ENCODE measurements at regions not wholly inside any gene's neighbourhood (a gene's known extent, or its start where the extent isn't known, plus 50 kb on each side); places are given as distances from the start of the nearest gene placed in this dataset.
"Not testable (repeated sequence)": the region's sequence is repeated elsewhere in the genome, so short reads cannot be mapped to it uniquely, and the experiment has no call there.

DNA sequence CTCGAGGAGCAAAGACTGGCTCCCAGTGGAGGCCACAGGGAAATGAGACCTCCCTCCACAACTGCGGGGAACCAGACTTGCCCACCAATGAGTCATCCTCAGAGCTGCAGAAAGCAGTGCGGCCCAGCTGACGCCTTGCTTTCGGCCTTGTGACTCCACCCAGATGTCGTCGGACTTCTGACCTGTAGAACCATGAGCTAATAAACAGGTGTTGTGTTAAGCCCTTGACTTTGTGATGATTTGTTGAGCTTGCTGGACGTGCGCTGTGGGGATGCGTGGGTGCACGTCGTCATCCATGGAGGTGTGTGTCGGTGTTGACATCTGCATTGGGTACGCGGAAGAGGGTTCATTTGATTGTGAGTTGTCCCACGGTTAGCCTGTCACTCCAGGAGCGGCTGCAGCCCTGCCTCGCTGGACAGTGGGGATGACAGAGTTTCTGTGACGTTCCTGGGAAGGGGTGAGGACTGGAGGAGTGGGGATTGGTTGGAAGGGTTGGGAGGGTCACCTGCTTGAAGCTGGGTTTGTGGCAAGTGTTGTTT lies 154.1 kb downstream of the SH3BP4 start:
- Histone ChIP-seq H3K9me3 (replicated peaks in 1 of 11) (no peaks in the 10 kb centered on the region), H3K4me3 (no peak overlapping the region), H3K4me2 (peak overlapping the region in 4 of 11 experiments; percentile 14 to 47 (median 29); a peak in 4 of 22 replicates), H3K36me3 (no peaks in the 10 kb centered on the region), H4K20me1 (no peaks in the 10 kb centered on the region), H3K9ac (no peak overlapping the region), H3K4me1 (peaks cover 0 to 28% (median 17%) of the 10 kb centered on the region in 10 experiments; a peak in 14 of 20 replicates), H3K27me3 (no peaks in the 10 kb centered on the region), H3K27ac (no peak overlapping the region)
- no peak for TF ChIP-seq Cebpa-rat (IDR thresholded peaks at IDR 0.05)

DNA sequence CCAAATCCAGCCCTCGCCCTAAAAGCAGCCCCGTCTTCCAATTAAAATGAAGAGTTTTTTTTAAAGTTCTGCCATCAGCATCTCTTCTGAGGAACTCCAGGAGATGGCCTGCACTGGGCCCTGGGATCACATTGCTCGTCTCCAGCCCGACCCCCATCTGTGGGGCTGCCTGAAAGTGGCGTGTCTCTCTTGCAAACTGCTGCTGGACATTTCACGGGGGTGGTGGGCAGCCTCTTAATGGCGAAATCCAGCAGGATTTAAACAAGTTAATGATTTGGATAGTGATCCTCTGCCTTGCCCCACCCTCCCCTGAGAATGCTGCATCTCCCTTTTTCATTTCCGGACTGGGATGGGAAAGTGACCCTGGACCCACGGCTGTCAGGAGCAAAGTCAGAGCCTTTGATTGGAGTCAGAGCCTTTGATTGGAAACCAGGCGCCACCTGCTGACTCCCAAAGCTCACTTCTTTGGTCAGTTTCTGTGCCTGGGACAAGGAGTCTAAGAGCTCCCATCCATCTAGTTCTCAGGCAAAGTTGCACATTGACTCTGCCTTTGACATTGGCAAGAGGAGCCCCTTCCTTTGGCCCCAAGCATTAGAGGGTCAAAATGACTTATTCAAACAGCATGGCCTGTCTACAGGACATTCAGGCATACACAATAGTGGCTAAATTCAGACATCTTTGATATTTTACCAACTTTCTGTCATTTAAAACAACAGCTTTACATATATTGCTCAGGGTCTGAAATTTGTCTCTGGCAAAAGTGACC lies 155.2 kb downstream of the SH3BP4 start:
- Histone ChIP-seq H3K36me3 (no peaks in the 10 kb centered on the region), H3K9me3 (replicated peaks in 1 of 11) (no peaks in the 10 kb centered on the region), H3K4me2 (peak overlapping the region in 7 of 11 experiments; percentile 3 to 47 (median 28); a peak in 12 of 22 replicates), H3K27me3 (no peaks in the 10 kb centered on the region), H3K4me1 (peaks cover 0 to 24% (median 17%) of the 10 kb centered on the region in 10 experiments; a peak in 14 of 20 replicates), H4K20me1 (no peaks in the 10 kb centered on the region), H3K9ac (no peak overlapping the region), H3K27ac (no peak overlapping the region), H3K4me3 (no peak overlapping the region)
- no peak for TF ChIP-seq Cebpa-rat (IDR thresholded peaks at IDR 0.05)

DNA sequence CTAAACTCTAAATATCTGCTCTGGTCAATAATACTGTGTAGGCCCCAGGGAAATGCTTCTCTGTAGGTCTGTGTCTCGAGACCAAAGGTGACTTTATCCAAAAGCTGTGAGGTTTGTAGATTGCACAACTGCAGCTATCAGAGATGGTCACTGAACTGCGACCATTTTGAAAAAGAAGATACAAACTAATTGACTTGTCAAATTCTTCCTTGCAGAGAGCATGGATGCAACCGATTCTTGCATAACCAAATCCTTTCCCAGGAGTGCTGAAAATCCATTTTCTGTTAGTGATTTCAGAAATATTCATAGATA lies 155.8 kb downstream of the SH3BP4 start:
- no peaks in the 10 kb centered on the region for H3K27me3 ChIP-seq
- no peak overlapping the region for H3K4me3 ChIP-seq
- H3K36me3 ChIP-seq, result no peaks in the 10 kb centered on the region
- H3K9me3 ChIP-seq (replicated peaks in 1 of 11), result no peaks in the 10 kb centered on the region
- peaks cover 0 to 24% (median 17%) of the 10 kb centered on the region in 10 experiments; a peak in 14 of 20 replicates for H3K4me1 ChIP-seq
- H3K4me2 ChIP-seq, result peak overlapping the region in 6 of 11 experiments; percentile 3 to 47 (median 28); a peak in 7 of 22 replicates
- no peaks in the 10 kb centered on the region for H4K20me1 ChIP-seq
- peak in 3 of 11 experiments; percentile 26 to 29 (median 26); a peak in 3 of 22 replicates for TF ChIP-seq Cebpa-rat (IDR thresholded peaks at IDR 0.05)
- H3K27ac ChIP-seq, result no peak overlapping the region
- no peak overlapping the region for H3K9ac ChIP-seq

DNA sequence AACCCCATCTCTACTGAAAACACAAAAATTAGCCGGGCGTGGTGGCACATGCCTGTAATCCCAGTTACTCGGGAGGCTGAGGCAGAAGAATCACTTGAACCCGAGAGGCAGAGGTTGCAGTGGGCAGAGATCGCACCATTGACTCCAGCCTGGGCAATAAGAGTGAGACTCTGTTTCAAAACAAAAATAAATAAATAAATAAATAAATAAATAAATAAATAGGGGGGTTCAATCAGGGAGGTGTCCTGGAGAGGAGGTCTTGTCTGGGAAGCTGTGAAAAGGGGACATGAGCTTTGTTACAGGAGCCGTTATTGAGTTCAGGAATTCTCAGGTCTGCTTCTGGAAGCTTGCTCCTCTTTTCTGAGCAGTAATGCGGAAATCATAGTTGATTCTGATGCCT lies 157.7 kb downstream of the SH3BP4 start:
- not testable (repeated sequence) for H3K9ac ChIP-seq; H3K9me3 ChIP-seq (replicated peaks in 1 of 11); H3K27ac ChIP-seq; H3K27me3 ChIP-seq; H3K36me3 ChIP-seq; H4K20me1 ChIP-seq; H3K4me3 ChIP-seq; H3K4me2 ChIP-seq
- H3K4me1 ChIP-seq, result peaks cover 0 to 24% (median 17%) of the 10 kb centered on the region in 10 experiments; a peak in 14 of 20 replicates

DNA sequence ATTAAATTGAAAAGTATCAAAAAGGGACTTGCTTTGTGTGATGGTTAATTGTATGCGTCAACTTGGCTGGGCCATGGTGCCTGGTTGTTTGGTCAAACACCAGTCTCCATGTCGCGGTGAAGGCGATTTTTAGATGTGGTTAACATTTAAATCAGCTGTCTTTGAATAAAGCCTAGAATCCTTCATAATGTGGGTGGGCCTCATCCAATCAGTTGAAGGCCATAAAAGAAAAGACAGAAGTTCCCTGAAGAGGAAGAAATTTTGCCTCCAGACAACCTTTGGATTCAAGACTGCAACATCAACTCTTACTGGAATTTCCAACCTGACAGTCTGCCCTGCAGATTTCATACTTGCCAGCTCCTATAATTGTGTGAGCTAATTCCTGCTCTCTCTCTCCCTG lies 160.5 kb downstream of the SH3BP4 start:
- Histone ChIP-seq H3K27ac (no peak overlapping the region), H3K9ac (no peak overlapping the region), H3K36me3 (no peaks in the 10 kb centered on the region), H3K4me1 (peaks cover 0 to 13% (median 10%) of the 10 kb centered on the region in 10 experiments; a peak in 12 of 20 replicates), H4K20me1 (no peaks in the 10 kb centered on the region), H3K9me3 (replicated peaks in 1 of 11) (no peaks in the 10 kb centered on the region), H3K27me3 (no peaks in the 10 kb centered on the region), H3K4me3 (no peak overlapping the region), H3K4me2 (no peak overlapping the region)
- no peak for TF ChIP-seq Cebpa-rat (IDR thresholded peaks at IDR 0.05)

DNA sequence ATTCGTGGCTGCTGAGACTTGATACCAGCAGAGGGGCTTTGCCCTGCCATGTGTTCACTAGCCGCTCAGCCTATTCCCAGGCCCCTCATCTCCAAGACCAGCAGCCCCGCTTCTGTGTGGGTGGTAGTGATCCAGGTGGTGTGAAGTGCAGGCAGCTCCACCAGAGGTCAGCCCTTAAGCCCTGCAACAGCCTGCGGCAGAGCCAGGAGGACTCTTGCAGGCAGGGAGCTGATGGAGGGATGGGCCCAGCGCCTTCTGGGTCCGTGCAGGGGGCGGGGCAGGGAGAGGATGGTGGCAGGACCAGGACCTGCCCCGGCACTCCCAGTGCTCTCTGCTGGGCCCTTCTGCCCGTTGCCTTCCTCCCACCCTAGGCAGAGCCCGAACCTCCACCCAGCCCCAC lies 162.0 kb downstream of the SH3BP4 start:
- no peak overlapping the region for H3K27ac ChIP-seq
- H3K27me3 ChIP-seq, result no peaks in the 10 kb centered on the region
- TF ChIP-seq Cebpa-rat (IDR thresholded peaks at IDR 0.05), result no peak
- no peak overlapping the region for H3K4me3 ChIP-seq
- no peak overlapping the region for H3K4me2 ChIP-seq
- peaks cover 0 to under 1% (median under 1%) of the 10 kb centered on the region in 11 experiments; a peak in 3 of 22 replicates for H3K9me3 ChIP-seq (replicated peaks in 1 of 11)
- H3K4me1 ChIP-seq, result peaks cover 0 to 13% (median 7%) of the 10 kb centered on the region in 10 experiments; a peak in 8 of 20 replicates
- H3K36me3 ChIP-seq, result no peaks in the 10 kb centered on the region
- no peaks in the 10 kb centered on the region for H4K20me1 ChIP-seq
- no peak overlapping the region for H3K9ac ChIP-seq

DNA sequence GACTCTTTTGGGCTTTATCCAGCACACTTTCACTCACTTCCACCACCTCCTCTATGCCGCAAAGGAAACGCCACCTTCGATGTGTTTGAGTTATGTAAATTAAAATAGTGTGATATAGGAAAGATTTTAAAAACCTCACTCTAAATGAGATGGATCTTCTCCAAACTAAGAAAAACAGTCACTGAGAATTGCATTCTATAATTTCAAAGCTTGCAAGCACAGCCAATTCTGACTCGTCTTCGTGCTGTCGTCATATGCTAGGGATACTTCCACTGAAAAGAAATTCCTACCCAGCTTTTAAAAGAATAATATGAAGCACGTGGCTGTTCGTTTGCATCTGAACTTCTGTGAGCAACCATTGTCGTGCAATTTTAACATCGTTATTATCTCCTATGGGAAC lies 162.5 kb downstream of the SH3BP4 start:
- Histone ChIP-seq H4K20me1 (no peaks in the 10 kb centered on the region), H3K36me3 (no peaks in the 10 kb centered on the region), H3K4me3 (no peak overlapping the region), H3K9ac (no peak overlapping the region), H3K27ac (no peak overlapping the region), H3K9me3 (replicated peaks in 1 of 11) (peaks cover 0 to 5% (median 3%) of the 10 kb centered on the region in 11 experiments; a peak in 5 of 22 replicates), H3K4me2 (no peak overlapping the region), H3K4me1 (peaks cover 0 to 13% (median 7%) of the 10 kb centered on the region in 10 experiments; a peak in 8 of 20 replicates), H3K27me3 (no peaks in the 10 kb centered on the region)
- no peak for TF ChIP-seq Cebpa-rat (IDR thresholded peaks at IDR 0.05)

DNA sequence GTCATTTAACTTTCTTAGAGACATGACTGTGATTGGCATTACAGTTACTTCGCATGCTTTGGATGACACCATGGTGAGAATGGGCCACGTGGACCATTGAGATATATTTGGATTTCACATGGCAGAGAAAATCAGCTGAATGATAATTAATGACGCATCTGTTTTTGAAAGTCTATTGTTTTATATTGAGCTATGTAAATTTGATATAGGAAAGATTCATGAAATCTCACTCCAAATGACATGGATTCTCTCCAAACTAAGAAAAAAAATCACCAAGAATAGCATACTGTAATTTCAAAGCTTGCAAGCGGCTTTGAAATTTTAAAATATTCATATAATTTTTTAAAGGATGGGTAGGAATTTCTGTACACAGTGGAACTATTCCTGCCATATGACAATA lies 163.7 kb downstream of the SH3BP4 start:
- no peak overlapping the region for H3K4me3 ChIP-seq
- H3K9me3 ChIP-seq (replicated peaks in 1 of 11), result peaks cover 0 to 13% (median 7%) of the 10 kb centered on the region in 11 experiments; a peak in 10 of 22 replicates
- peaks cover 0 to 13% (median 7%) of the 10 kb centered on the region in 10 experiments; a peak in 8 of 20 replicates for H3K4me1 ChIP-seq
- H4K20me1 ChIP-seq, result no peaks in the 10 kb centered on the region
- no peaks in the 10 kb centered on the region for H3K27me3 ChIP-seq
- no peak for TF ChIP-seq Cebpa-rat (IDR thresholded peaks at IDR 0.05)
- no peak overlapping the region for H3K4me2 ChIP-seq
- no peak overlapping the region for H3K9ac ChIP-seq
- no peaks in the 10 kb centered on the region for H3K36me3 ChIP-seq
- H3K27ac ChIP-seq, result no peak overlapping the region

DNA sequence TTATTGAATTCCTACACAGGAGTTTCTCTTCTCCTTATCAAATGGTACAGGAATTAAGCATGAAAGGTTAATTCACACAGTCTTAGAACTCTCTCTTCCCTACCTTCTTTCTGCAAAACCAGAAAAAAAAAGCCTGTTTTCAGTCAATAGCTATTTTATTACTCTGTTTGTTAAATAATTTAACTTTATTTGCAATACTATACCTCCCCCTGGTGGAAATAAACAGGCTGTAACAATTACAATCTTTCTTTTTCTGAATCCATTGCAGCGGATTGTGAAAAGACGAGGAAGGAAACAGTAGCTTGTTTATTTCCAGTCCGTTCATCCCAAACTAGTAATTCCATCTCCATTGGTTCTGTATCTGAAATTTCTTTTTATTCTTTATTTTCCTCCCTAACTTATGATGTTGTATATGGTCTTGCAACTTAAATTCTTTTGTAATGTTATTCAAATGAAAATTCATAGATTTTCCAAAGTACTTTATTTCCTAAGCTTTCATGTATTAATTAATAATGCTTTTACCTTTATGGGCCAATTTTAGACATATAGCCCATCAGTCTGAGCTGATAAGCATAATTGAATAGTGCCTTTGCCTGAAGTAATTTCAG lies 165.2 kb downstream of the SH3BP4 start:
- Histone ChIP-seq H4K20me1 (no peaks in the 10 kb centered on the region), H3K27me3 (no peaks in the 10 kb centered on the region), H3K4me3 (no peak overlapping the region), H3K4me1 (peaks cover 0 to 13% (median 7%) of the 10 kb centered on the region in 10 experiments; a peak in 8 of 20 replicates), H3K27ac (no peak overlapping the region), H3K9me3 (replicated peaks in 1 of 11) (peaks cover 0 to 13% (median 7%) of the 10 kb centered on the region in 11 experiments; a peak in 10 of 22 replicates), H3K36me3 (no peaks in the 10 kb centered on the region), H3K9ac (no peak overlapping the region; a peak in 1 of 22 replicates), H3K4me2 (peak overlapping the region in 6 of 11 experiments; percentile 2 to 53 (median 6); a peak in 7 of 22 replicates)
- no peak for TF ChIP-seq Cebpa-rat (IDR thresholded peaks at IDR 0.05)
